Astrocyte (in vitro differentiated cells and primary cell): ENCODE measurements at regions not wholly inside any gene's neighbourhood (a gene's known extent, or its start where the extent isn't known, plus 50 kb on each side); places are given as distances from the start of the nearest gene placed in this dataset.

Experiments
- DNase-seq: peaks from one replicate; pipeline ENCODE4 v3.0.0-alpha.2; 2010; ENCODE audit warnings: low read depth
- FAIRE-seq: peaks from 2 replicates; lab custom pipeline; 2011; peaks lifted over from hg19 to GRCh38; lab: Jason Lieb, UNC
- H2AFZ ChIP-seq: 2 replicates; pipeline ENCODE4 v1.6.0; 2012; ENCODE audit warnings: low read depth, low read length, inconsistent platforms
- H3K27ac ChIP-seq: 2 replicates; pipeline ENCODE4 v1.5.1; 2011; ENCODE audit warnings: low read depth, low read length, inconsistent platforms
- H3K27me3 ChIP-seq: 2 replicates; pipeline ENCODE4 v1.6.0; 2011; ENCODE audit warnings: low read length, inconsistent platforms; ENCODE audit not compliant: insufficient read depth
- H3K36me3 ChIP-seq: 2 replicates; pipeline ENCODE4 v1.5.1; 2011; ENCODE audit warnings: low read length, inconsistent platforms; ENCODE audit not compliant: insufficient read depth
- H3K4me1 ChIP-seq: 2 replicates; pipeline ENCODE4 v1.5.1; 2011; ENCODE audit warnings: low read length, inconsistent platforms; ENCODE audit not compliant: insufficient read depth
- H3K4me2 ChIP-seq: 2 replicates; pipeline ENCODE4 v1.6.0; 2012; ENCODE audit warnings: low read length, inconsistent platforms
- H3K4me3 ChIP-seq: 2 replicates; pipeline ENCODE4 v1.5.1; 2011; ENCODE audit warnings: low read depth, mild to moderate bottlenecking, low read length, inconsistent platforms; ENCODE audit not compliant: insufficient read depth
- H3K79me2 ChIP-seq: 2 replicates; pipeline ENCODE4 v1.6.0; 2012; ENCODE audit warnings: mild to moderate bottlenecking, low read length, inconsistent platforms; ENCODE audit not compliant: insufficient read depth
- H3K9ac ChIP-seq: 2 replicates; pipeline ENCODE4 v1.6.0; 2012; ENCODE audit warnings: mild to moderate bottlenecking, low read length, inconsistent platforms
- H3K9me3 ChIP-seq: 2 replicates; pipeline ENCODE4 v1.5.1; 2012; ENCODE audit warnings: low read depth, mild to moderate bottlenecking, low read length, inconsistent platforms; ENCODE audit not compliant: insufficient read depth
- H4K20me1 ChIP-seq: 2 replicates; pipeline ENCODE4 v1.6.0; 2012; ENCODE audit warnings: low read length, inconsistent platforms; ENCODE audit not compliant: insufficient read depth
- H3K27ac Mint-ChIP-seq: one replicate; pipeline ENCODE4 v1.8.0; 2021; ENCODE audit warnings: mild to moderate bottlenecking, mixed read lengths; ENCODE audit not compliant: unreplicated experiment
- H3K27me3 Mint-ChIP-seq: one replicate; pipeline ENCODE4 v1.8.0; 2021; ENCODE audit warnings: low read depth, mixed read lengths; ENCODE audit not compliant: unreplicated experiment
- H3K36me3 Mint-ChIP-seq: one replicate; pipeline ENCODE4 v1.8.0; 2021; ENCODE audit warnings: low read depth, mixed read lengths; ENCODE audit not compliant: unreplicated experiment
- H3K4me1 Mint-ChIP-seq: one replicate; pipeline ENCODE4 v1.8.0; 2021; ENCODE audit warnings: low read depth, mixed read lengths; ENCODE audit not compliant: unreplicated experiment
- H3K4me3 Mint-ChIP-seq: one replicate; pipeline ENCODE4 v1.8.0; 2021; ENCODE audit warnings: mild to moderate bottlenecking, moderate library complexity, mixed read lengths; ENCODE audit not compliant: unreplicated experiment
- H3K9me3 Mint-ChIP-seq: one replicate; pipeline ENCODE4 v1.8.0; 2021; ENCODE audit warnings: mild to moderate bottlenecking, mixed read lengths; ENCODE audit not compliant: unreplicated experiment
- EZH2 ChIP-seq: IDR thresholded peaks from 2 replicates; pipeline ENCODE4 v1.6.1; 2012; ENCODE audit warnings: mild to moderate bottlenecking, low read length, inconsistent platforms; ENCODE audit not compliant: insufficient read depth
- TF ChIP-seq, protein P1 (sequence below): IDR thresholded peaks from 2 replicates; pipeline ENCODE4 v1.5.1; 2011; ENCODE audit warnings: low read depth, mild to moderate bottlenecking, inconsistent platforms, low read length, moderate library complexity; ENCODE audit not compliant: insufficient read depth

DNA sequence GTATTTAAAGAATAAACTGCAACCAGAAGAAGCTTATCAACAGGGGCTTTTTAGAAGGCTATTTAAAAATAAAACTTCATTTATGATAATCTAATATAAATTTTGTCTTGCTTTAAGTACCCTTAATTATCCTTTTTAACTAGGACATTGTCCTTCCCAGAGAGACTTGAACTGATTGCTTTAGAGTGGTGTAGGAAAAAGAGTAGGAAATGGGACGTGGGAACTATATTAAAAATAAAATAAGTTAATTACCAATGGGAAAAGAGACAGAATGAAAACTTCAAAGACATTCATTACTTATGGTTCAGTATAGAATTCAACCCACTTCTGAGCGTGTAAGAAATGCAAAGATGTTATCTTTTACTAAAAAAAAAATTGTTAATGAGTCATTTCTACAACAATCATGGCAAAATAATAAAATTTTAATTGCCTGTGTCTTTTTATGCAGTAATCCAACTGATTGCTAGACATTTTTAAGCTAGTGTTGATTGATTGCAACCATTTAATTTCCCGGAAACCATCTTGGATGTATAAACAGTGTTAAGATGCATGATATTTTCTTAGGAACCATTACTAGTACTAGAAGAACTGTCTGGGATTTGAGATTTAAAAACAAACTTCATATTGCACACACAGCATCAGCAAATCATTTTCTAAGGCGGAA, 298.8 kb upstream of the UMPS start:
- no peaks in the 10 kb centered on the region for H4K20me1 ChIP-seq
- no peak overlapping the region for H2AFZ ChIP-seq
- H3K4me3 ChIP-seq = no peak overlapping the region
- no peaks in the 10 kb centered on the region for H3K27me3 ChIP-seq
- H3K4me1 Mint-ChIP-seq = peaks cover 15% of the 10 kb centered on the region
- FAIRE-seq (no peak), DNase-seq (no peak)
- no peak overlapping the region for H3K27ac ChIP-seq
- H3K4me3 Mint-ChIP-seq = no peak overlapping the region
- no peak overlapping the region for H3K9ac ChIP-seq
- H3K27ac Mint-ChIP-seq = no peak overlapping the region
- TF ChIP-seq EZH2 = no peak
- TF ChIP-seq, protein P1, sequence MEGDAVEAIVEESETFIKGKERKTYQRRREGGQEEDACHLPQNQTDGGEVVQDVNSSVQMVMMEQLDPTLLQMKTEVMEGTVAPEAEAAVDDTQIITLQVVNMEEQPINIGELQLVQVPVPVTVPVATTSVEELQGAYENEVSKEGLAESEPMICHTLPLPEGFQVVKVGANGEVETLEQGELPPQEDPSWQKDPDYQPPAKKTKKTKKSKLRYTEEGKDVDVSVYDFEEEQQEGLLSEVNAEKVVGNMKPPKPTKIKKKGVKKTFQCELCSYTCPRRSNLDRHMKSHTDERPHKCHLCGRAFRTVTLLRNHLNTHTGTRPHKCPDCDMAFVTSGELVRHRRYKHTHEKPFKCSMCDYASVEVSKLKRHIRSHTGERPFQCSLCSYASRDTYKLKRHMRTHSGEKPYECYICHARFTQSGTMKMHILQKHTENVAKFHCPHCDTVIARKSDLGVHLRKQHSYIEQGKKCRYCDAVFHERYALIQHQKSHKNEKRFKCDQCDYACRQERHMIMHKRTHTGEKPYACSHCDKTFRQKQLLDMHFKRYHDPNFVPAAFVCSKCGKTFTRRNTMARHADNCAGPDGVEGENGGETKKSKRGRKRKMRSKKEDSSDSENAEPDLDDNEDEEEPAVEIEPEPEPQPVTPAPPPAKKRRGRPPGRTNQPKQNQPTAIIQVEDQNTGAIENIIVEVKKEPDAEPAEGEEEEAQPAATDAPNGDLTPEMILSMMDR = no peak
- H3K36me3 Mint-ChIP-seq = peaks cover 14% of the 10 kb centered on the region
- peaks cover 5% of the 10 kb centered on the region for H3K4me1 ChIP-seq
- peaks cover 2% of the 10 kb centered on the region for H3K9me3 ChIP-seq
- H3K79me2 ChIP-seq = no peaks in the 10 kb centered on the region
- H3K27me3 Mint-ChIP-seq = no peaks in the 10 kb centered on the region
- H3K36me3 ChIP-seq = no peaks in the 10 kb centered on the region
- H3K4me2 ChIP-seq = no peak overlapping the region
- H3K9me3 Mint-ChIP-seq = no peaks in the 10 kb centered on the region

DNA sequence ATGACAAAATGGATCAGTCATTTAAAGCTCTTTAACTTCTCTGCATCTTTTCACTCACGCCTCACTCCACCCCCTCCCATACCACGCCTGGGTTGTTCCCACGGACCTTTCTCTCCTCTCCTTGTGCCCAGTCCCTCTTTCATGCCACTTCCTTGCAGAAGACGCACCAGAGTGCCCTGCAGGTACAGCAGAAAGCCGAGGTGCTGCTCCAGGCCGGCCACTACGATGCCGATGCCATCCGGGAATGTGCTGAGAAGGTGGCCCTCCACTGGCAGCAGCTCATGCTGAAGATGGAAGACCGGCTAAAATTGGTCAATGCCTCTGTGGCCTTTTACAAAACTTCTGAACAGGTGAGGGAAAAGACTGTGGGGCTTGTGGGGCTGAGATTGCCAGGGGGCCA, 296.1 kb upstream of the UMPS start:
- Histone ChIP-seq H3K27me3 (no peaks in the 10 kb centered on the region), H3K4me3 (no peak overlapping the region), H3K27ac (no peak overlapping the region), H3K4me2 (no peak overlapping the region), H3K36me3 (no peaks in the 10 kb centered on the region), H4K20me1 (no peaks in the 10 kb centered on the region), H3K79me2 (no peaks in the 10 kb centered on the region), H3K4me1 (no peaks in the 10 kb centered on the region), H3K9ac (no peak overlapping the region), H2AFZ (no peak overlapping the region), H3K9me3 (peaks cover 2% of the 10 kb centered on the region)
- Mint-ChIP-seq H3K4me3 (no peak overlapping the region), H3K27me3 (no peaks in the 10 kb centered on the region), H3K36me3 (peaks cover 17% of the 10 kb centered on the region), H3K4me1 (peaks cover 4% of the 10 kb centered on the region), H3K9me3 (no peaks in the 10 kb centered on the region), H3K27ac (no peak overlapping the region)
- DNase-seq (no peak), FAIRE-seq (no peak)
- TF ChIP-seq EZH2 = no peak

DNA sequence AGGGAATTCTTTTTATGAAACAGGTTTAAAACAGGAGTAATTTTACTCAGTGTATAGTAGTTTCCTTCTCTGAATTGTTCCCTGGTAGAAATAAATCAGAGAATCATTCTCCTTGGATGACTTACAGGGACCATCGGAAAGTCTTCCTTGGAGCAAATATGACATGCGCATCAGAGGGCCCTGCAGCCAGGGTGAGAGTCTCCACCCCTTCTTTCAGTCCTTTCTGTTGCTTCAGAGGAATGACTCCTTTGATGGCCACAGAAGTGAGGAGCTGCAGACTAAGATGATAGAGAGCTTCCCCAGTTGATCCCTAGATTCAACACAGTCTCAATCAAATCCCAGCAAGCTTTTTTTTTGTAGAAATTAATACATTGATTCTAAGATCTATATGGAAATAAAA, 294.8 kb upstream of the UMPS start:
- H3K9me3 Mint-ChIP-seq = no peaks in the 10 kb centered on the region
- FAIRE-seq (no peak), DNase-seq (no peak)
- Histone ChIP-seq H3K36me3 (no peaks in the 10 kb centered on the region), H3K4me3 (no peak overlapping the region), H4K20me1 (no peaks in the 10 kb centered on the region), H3K27ac (no peak overlapping the region), H3K9me3 (peaks cover 2% of the 10 kb centered on the region), H3K79me2 (no peaks in the 10 kb centered on the region), H3K9ac (no peak overlapping the region), H3K4me1 (no peaks in the 10 kb centered on the region), H3K4me2 (no peak overlapping the region), H3K27me3 (no peaks in the 10 kb centered on the region), H2AFZ (no peak overlapping the region)
- peaks cover 17% of the 10 kb centered on the region for H3K36me3 Mint-ChIP-seq
- TF ChIP-seq, protein P1 = no peak
- TF ChIP-seq EZH2 = no peak
- H3K27ac Mint-ChIP-seq = no peak overlapping the region
- H3K4me1 Mint-ChIP-seq = peaks cover 6% of the 10 kb centered on the region
- H3K4me3 Mint-ChIP-seq = no peak overlapping the region
- no peaks in the 10 kb centered on the region for H3K27me3 Mint-ChIP-seq
